ENCODE measurements at regions not wholly inside any gene's neighbourhood (a gene's known extent, or its start where the extent isn't known, plus 50 kb on each side); places are given as distances from the start of the nearest gene placed in this dataset.
A peak's percentile ranks its signal among the peaks of the same experiment; 100 is the strongest.

DNA sequence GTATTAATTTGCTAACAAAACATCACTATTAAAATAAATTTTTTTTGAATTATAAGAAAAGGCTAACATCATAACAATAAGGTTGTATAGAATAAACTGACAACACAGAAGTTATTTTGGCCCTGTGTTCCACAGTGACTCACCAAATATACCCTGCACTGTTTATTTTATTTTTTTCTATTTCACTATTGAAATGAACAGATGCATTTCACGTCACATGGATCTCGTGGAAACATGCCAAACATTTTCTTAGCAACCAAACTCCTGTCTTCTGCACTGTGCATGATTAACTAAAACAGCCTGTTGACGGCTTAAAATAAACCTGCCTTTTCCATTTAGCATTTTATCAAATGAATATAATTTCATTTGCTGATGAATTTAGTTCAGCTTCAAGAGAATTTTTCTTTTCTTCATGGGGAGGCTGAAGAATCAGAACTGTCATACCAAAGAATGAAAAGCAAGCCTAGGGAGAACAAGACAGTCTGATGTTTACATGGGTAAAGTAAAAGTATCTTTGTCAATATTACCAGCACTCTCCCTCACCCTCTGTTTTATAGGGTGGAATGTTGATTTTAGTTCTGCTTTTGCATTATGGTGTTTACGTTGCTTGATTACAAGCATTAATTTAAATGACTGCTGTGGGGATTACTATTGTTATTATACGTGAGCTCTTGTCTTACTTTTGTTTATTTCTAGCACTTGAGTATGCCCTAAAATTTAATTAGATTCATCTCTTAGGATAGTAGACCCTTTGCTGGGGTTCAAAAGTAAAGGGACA lies 115.3 kb downstream of the LCA5 start:
- no peak for TF ChIP-seq TCF12 (IDR thresholded peaks at IDR 0.05; ENCODE audit: low read depth)
- TF ChIP-seq CREB1 (IDR thresholded peaks at IDR 0.05; ENCODE audit: low read depth) = no peak
- TF ChIP-seq ZBTB7A (IDR thresholded peaks at IDR 0.05; ENCODE audit: low read depth) = no peak
- TF ChIP-seq, protein P1, sequence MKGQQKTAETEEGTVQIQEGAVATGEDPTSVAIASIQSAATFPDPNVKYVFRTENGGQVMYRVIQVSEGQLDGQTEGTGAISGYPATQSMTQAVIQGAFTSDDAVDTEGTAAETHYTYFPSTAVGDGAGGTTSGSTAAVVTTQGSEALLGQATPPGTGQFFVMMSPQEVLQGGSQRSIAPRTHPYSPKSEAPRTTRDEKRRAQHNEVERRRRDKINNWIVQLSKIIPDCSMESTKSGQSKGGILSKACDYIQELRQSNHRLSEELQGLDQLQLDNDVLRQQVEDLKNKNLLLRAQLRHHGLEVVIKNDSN (IDR thresholded peaks at IDR 0.05) = peak; percentile 48; the same call in 1 of the 2 replicates
- no peak for TF ChIP-seq TAF1 (IDR thresholded peaks at IDR 0.05; ENCODE audit: low read depth)
- no peak for TF ChIP-seq FOXM1 (IDR thresholded peaks at IDR 0.05; ENCODE audit: borderline replicate concordance, low read depth)
